Right atrium auricular region (tissue), 2 donors: ENCODE measurements at regions not wholly inside any gene's neighbourhood (a gene's known extent, or its start where the extent isn't known, plus 50 kb on each side); places are given as distances from the start of the nearest gene placed in this dataset.
A peak's percentile ranks its signal among the peaks of the same experiment; 100 is the strongest.

ENCODE experiments used
- DNase-seq: peaks from one replicate; pipeline ENCODE4 v3.0.0-alpha.2; 2019; ENCODE audit warnings: low spot score
- H3K27ac ChIP-seq, 2 donors: fragments of 200-600 bp; sonication (generic); 1 replicate in 1 of 2; 2 replicates in 1 of 2; pipeline ENCODE4 v1.5.1; 2016 to 2019
- H3K27me3 ChIP-seq, 2 donors: fragments of 200-600 bp; sonication (generic); one replicate each; pipeline versions ENCODE4 v1.5.1 to v1.6.0; 2017 to 2019
- H3K36me3 ChIP-seq: fragments of 200-600 bp; sonication (generic); one replicate; pipeline ENCODE4 v1.5.1; 2016
- H3K4me1 ChIP-seq, 2 donors: fragments of 200-600 bp; sonication (generic); one replicate each; pipeline versions ENCODE4 v1.5.1 to v1.6.0; 2017 to 2019
- H3K4me3 ChIP-seq, 2 donors: fragments of 200-600 bp; sonication (generic); 1 replicate in 1 of 2; 2 replicates in 1 of 2; pipeline ENCODE4 v1.5.1; 2017 to 2019; ENCODE audit warnings: mild to moderate bottlenecking in 1 of 2, moderate library complexity in 1 of 2
- H3K9me3 ChIP-seq, 2 donors: fragments of 200-600 bp; sonication (generic); one replicate each; pipeline ENCODE4 v1.5.1; 2019
- CTCF ChIP-seq, 2 donors: fragments of 200-600 bp; sonication (generic); IDR thresholded peaks; one replicate each; pipeline ENCODE4 v1.5.1; 2019; ENCODE audit warnings: antibody characterized with exemption in 2 of 2

- Histone ChIP-seq H3K4me3 (no peak overlapping the region), H3K36me3 (no peaks in the 10 kb centered on the region), H3K27ac (no peak overlapping the region), H3K27me3 (no peaks in the 10 kb centered on the region), H3K4me1 (no peaks in the 10 kb centered on the region), H3K9me3 (no peaks in the 10 kb centered on the region)
- no peak for TF ChIP-seq CTCF (IDR thresholded peaks at IDR 0.05)
- no peak for DNase-seq
These were observed 526.7 kb downstream of the INSC start for GRCh38 chr11:15641271-15642045.

DNA sequence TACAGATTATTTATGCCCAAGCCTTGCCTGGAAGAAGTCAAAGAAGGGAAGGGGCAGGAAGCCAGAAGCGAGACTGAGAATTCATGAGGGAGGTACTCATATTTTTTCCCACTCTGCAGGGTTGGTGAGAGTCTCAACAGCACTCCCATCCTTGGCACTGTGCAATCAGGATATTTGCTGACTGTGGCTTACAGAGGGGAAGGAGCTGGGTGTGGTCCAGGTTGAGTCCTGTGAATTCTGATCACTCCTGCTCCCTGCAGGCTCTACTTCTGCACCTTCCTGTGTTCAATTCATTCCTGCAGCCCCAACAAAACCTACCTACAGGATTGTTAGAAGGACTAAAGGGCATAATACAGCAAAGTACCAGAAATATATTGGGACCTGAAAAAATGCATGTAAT lies 530.5 kb downstream of the INSC start:
- H3K4me3 ChIP-seq, result no peak overlapping the region
- H3K27ac ChIP-seq, result no peak overlapping the region
- no peaks in the 10 kb centered on the region for H3K36me3 ChIP-seq
- TF ChIP-seq CTCF (IDR thresholded peaks at IDR 0.05), result no peak
- DNase-seq, result no peak
- H3K27me3 ChIP-seq, result no peaks in the 10 kb centered on the region
- H3K9me3 ChIP-seq, result no peaks in the 10 kb centered on the region
- peaks cover 0 to 5% of the 10 kb centered on the region in 2 donors for H3K4me1 ChIP-seq

DNA sequence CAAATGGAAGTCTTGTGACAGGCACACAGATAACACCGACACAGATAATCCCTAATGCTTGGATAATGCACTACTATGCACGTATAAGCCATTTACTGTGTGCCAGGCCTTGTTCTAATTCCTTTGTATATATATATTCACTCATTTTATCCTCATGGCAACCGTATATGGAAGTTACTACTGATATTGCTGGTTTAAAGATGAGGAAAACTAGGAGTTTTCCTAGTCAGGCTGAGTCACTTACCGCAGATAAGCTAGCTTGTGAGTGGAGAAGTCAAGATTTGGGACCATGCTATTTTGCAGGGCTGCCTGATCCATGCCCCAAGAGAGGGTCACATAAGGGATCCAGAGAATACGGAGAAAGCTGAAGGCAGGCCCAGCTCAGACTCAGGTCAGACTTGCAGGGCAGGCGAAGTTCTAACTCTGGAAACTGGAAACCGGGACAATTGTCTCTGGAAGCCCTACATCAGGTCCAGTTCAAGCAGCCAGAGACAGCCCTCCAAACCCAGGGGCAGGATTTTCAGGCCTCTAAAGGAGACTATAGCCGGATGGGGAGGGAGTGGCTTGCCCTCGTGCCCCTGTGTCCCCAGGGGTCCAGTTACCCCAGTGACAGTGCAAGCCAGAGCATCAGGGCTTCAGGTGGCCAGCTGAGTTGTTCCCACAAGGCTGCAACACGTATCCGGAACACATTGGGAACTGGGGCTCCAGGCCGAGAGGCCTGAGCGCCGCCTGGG lies 534.8 kb downstream of the INSC start:
- Histone ChIP-seq H3K4me1 (peaks cover 3 to 15% of the 10 kb centered on the region in 2 donors), H3K4me3 (no peak overlapping the region), H3K36me3 (no peaks in the 10 kb centered on the region), H3K27me3 (no peaks in the 10 kb centered on the region), H3K27ac (peak overlapping the region; percentile 48 to 71), H3K9me3 (no peaks in the 10 kb centered on the region)
- DNase-seq, result no peak
- TF ChIP-seq CTCF (IDR thresholded peaks at IDR 0.05), result no peak

DNA sequence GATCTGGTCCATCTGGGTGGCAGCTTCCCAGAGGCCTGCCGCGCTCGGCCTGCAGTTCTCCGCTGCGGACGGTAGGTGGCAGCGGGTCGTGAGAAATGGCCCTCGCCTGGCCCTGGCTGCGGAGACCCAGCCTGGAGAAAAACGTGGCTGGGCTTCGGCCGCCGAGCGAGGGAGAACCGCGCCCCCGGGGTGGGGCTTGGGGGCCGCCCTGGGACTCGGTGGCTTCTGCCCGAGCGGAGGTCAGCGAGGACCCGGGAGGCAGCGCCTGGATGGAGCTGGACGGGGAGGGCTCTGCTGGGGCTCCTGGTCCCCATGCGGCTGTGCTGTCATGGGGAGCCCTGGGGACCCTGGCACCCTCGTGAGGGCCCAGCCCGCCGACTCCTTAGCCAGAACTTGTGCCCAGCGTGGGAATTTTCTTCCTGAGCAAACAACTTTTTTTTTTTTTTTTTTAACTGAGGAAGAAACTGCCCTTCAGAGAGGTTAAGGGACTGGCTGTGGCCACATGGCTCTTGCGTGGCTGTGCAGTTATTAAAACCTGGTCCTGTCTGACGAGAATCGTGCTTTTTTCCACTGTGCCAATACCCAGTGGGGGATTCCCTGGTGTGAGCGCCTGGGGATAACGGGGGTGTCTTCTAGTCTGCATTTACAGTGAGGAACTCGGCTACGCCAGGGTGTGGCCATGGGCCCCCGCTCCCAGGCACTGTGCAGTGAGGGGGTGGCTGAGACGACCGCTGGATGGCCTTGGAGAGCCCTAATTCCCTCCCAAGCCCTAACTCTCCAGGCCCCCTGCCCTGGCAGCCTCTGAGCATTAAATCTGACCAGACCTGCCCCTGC lies 535.6 kb downstream of the INSC start:
- DNase-seq, result peak; percentile 93
- Histone ChIP-seq H3K9me3 (no peaks in the 10 kb centered on the region), H3K4me3 (peak overlapping the region; percentile 32 to 45), H3K27me3 (no peaks in the 10 kb centered on the region), H3K27ac (peak overlapping the region; percentile 71 to 83), H3K36me3 (no peaks in the 10 kb centered on the region), H3K4me1 (peaks cover 3 to 15% of the 10 kb centered on the region in 2 donors)
- TF ChIP-seq CTCF (IDR thresholded peaks at IDR 0.05), result peak; percentile 97 to 99

GRCh38 chr11:15651033-15651432 lies 536.3 kb downstream of the INSC start:
- no peak for DNase-seq
- H3K4me1 ChIP-seq, result peaks cover 3 to 15% of the 10 kb centered on the region in 2 donors
- peak overlapping the region in 1 of 2 donors; percentile 45 for H3K4me3 ChIP-seq
- H3K9me3 ChIP-seq, result no peaks in the 10 kb centered on the region
- H3K36me3 ChIP-seq, result no peaks in the 10 kb centered on the region
- peak overlapping the region; percentile 71 to 83 for H3K27ac ChIP-seq
- no peaks in the 10 kb centered on the region for H3K27me3 ChIP-seq
- no peak for TF ChIP-seq CTCF (IDR thresholded peaks at IDR 0.05)
